ENCODE measurements at regions not wholly inside any gene's neighbourhood (a gene's known extent, or its start where the extent isn't known, plus 50 kb on each side); places are given as distances from the start of the nearest gene placed in this dataset.

DNA sequence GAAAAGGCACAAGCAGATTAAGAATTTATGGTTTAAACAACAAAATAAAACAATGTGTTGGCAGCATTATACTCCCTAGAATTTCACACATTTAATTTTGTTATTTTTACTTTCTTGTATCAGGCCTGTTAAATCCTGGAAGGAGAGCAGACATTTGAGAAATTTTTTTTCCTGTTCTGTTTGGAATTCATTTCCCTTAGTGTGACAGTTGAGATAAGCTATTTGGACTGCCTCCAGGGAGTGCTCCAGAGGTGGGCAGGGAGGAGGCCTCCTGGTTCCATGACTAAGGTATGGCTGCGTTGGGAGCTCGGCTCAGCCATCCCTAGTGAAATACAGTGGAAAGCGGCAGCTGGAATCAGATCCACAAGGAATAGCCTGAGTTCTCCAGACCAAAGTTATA, 185.7 kb downstream of the KCNRG start:
- no peak for DNase-seq (ENCODE audit: insufficient read length, low spot score)
- TF ChIP-seq SPI1 (IDR thresholded peaks at IDR 0.05; ENCODE audit: low read depth, low read length), result no peak
- TF ChIP-seq TAF1 (IDR thresholded peaks at IDR 0.05; ENCODE audit: low read depth, low read length), result no peak
- no peak for TF ChIP-seq POU2F2 (IDR thresholded peaks at IDR 0.05; ENCODE audit: low read depth, low read length)
- TF ChIP-seq PAX5 (IDR thresholded peaks at IDR 0.05; ENCODE audit: insufficient read depth, low read length, severe bottlenecking), result no peak
- TF ChIP-seq POLR2AphosphoS5 (IDR thresholded peaks at IDR 0.05; ENCODE audit: low read depth, low read length), result no peak
- TF ChIP-seq POLR2A (IDR thresholded peaks at IDR 0.05; ENCODE audit: low read depth, low read length), result no peak
- FAIRE-seq, result no peak

DNA sequence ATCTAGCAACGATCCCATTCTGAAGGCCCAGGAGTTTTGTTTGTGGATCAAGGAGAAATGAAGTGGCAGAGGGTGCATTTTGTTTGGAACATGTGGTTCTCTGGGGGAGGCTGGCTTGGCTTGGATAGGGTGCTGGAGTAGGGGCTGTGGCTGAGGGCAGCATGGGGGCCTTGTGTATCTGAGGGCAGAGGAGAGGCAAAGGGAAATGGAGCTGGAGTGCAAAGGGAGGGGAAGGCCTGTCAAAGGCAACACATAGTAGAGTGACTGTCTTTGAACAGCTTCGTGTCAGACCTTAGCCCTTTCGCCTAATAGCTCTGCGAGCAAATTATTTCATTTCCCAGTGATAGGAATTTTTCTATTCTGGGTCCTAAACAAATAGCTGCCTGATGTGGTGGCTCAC, 187.2 kb downstream of the KCNRG start:
- TF ChIP-seq SPI1 (IDR thresholded peaks at IDR 0.05; ENCODE audit: low read depth, low read length) (no peak), PAX5 (IDR thresholded peaks at IDR 0.05; ENCODE audit: insufficient read depth, low read length, severe bottlenecking) (no peak), POLR2A (IDR thresholded peaks at IDR 0.05; ENCODE audit: low read depth, low read length) (no peak), POU2F2 (IDR thresholded peaks at IDR 0.05; ENCODE audit: low read depth, low read length) (no peak), POLR2AphosphoS5 (IDR thresholded peaks at IDR 0.05; ENCODE audit: low read depth, low read length) (no peak), TAF1 (IDR thresholded peaks at IDR 0.05; ENCODE audit: low read depth, low read length) (no peak)
- DNase-seq (ENCODE audit: insufficient read length, low spot score), result no peak
- no peak for FAIRE-seq

DNA sequence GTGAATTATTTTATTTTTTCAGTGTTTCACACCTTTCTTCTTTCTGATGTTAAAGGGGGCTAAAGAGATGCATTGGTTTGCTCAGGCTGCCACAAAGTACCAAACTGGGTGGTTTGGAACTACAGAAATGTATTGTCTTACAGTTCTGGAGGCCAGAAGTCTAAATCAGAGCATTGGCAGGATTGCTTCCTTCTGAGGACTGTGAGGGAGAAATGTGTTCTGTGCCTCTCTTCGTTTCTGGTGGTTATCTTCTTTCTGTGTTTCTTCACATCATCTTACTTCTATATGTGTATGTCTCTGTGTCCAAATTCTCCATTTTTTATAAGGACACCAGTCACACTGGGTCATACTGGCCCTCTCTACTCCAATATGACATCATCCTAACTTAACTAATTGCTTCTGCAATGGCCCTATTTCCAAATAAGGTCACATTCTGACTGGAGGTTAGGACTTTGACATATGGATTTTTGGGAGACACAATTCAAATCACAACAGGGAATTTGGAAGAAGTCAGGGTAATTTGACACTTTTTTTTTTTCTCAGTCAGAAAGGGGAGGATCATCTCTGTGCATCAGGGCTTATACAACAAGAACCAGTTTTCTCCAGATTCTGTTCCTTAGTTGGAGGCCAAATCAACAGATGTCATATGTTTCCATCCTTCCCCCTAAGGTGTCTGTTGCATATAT, 188.2 kb downstream of the KCNRG start:
- DNase-seq (ENCODE audit: insufficient read length, low spot score) (no peak), FAIRE-seq (no peak)
- TF ChIP-seq POLR2A (IDR thresholded peaks at IDR 0.05; ENCODE audit: low read depth, low read length) (no peak), POLR2AphosphoS5 (IDR thresholded peaks at IDR 0.05; ENCODE audit: low read depth, low read length) (no peak), POU2F2 (IDR thresholded peaks at IDR 0.05; ENCODE audit: low read depth, low read length) (no peak), SPI1 (IDR thresholded peaks at IDR 0.05; ENCODE audit: low read depth, low read length) (no peak), TAF1 (IDR thresholded peaks at IDR 0.05; ENCODE audit: low read depth, low read length) (no peak), PAX5 (IDR thresholded peaks at IDR 0.05; ENCODE audit: insufficient read depth, low read length, severe bottlenecking) (no peak)

DNA sequence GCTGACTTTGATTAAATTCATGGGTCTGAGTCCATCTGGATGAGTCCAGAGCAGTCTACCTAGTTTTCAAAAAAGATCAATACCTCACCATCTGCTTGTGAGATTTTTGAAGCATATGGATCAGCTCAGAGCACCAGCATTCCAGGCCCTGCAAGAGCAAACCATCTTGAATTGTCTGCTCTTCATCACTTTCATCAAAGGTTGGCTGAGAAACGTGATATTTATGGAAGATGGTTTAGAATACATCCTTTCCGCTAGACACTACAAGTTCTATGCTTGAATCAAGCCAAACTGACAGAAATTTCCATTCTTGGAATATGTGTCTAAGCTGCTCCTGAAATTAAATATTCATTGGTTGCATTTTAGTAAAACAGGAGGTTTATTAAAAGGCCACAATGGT, 190.3 kb downstream of the KCNRG start:
- TF ChIP-seq SPI1 (IDR thresholded peaks at IDR 0.05; ENCODE audit: low read depth, low read length), result no peak
- TF ChIP-seq TAF1 (IDR thresholded peaks at IDR 0.05; ENCODE audit: low read depth, low read length), result no peak
- no peak for TF ChIP-seq POLR2A (IDR thresholded peaks at IDR 0.05; ENCODE audit: low read depth, low read length)
- TF ChIP-seq POLR2AphosphoS5 (IDR thresholded peaks at IDR 0.05; ENCODE audit: low read depth, low read length), result no peak
- no peak for TF ChIP-seq PAX5 (IDR thresholded peaks at IDR 0.05; ENCODE audit: insufficient read depth, low read length, severe bottlenecking)
- no peak for TF ChIP-seq POU2F2 (IDR thresholded peaks at IDR 0.05; ENCODE audit: low read depth, low read length)
- DNase-seq (ENCODE audit: insufficient read length, low spot score) (no peak), FAIRE-seq (no peak)

DNA sequence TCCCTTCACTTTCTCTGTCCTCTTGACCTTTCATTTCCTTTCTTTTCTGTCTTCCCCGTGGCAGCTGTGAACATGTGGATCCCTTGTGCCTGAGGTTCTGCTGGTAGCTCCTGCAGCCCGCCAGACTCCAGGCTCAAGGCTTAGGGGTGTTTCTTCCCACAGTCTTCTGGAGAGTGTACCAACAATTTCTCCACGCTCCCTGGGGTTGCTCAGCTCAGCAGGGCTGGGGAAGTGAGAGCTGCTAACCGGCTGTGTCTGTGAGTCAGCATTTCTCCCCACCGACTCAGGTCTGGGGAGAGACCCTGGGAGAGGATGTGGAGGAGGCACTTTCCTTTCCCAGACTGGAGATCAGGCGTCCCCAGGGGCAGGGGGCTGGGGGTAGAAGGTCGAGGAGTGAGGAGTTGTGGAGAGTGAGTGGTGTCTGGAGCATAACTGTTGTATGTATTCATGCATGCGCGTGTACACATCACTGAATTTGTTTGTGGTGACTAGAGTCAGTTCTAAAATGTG, 193.6 kb downstream of the KCNRG start:
- TF ChIP-seq PAX5 (IDR thresholded peaks at IDR 0.05; ENCODE audit: insufficient read depth, low read length, severe bottlenecking), result no peak
- peak; percentile 62 for TF ChIP-seq SPI1 (IDR thresholded peaks at IDR 0.05; ENCODE audit: low read depth, low read length)

DNA sequence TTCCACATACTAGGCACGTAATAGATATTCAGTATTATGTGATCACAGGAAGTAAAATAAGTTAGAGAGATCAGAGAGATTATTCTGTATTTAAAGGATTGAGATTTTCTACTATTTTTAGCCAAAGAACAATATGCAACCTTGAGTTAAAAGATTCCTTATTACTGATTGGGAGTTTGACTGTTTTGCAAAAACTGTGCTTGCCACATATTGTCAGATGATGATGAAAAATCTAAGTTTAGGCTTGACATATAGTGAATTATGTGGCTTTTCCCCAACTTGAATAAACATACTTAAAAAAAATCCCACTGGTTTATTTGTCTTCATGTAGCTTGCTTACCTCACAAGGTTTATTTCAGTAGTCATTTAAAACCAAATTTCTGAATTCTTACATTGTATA, 194.4 kb downstream of the KCNRG start:
- TF ChIP-seq POLR2AphosphoS5 (IDR thresholded peaks at IDR 0.05; ENCODE audit: low read depth, low read length) (no peak), POU2F2 (IDR thresholded peaks at IDR 0.05; ENCODE audit: low read depth, low read length) (no peak), POLR2A (IDR thresholded peaks at IDR 0.05; ENCODE audit: low read depth, low read length) (no peak), TAF1 (IDR thresholded peaks at IDR 0.05; ENCODE audit: low read depth, low read length) (no peak), SPI1 (IDR thresholded peaks at IDR 0.05; ENCODE audit: low read depth, low read length) (no peak), PAX5 (IDR thresholded peaks at IDR 0.05; ENCODE audit: insufficient read depth, low read length, severe bottlenecking) (no peak)
- no peak for FAIRE-seq
- DNase-seq (ENCODE audit: insufficient read length, low spot score), result no peak

More for the DNA sequence above, 193.6 kb downstream of the KCNRG start:
- FAIRE-seq, result no peak
- DNase-seq (ENCODE audit: insufficient read length, low spot score), result no peak

DNA sequence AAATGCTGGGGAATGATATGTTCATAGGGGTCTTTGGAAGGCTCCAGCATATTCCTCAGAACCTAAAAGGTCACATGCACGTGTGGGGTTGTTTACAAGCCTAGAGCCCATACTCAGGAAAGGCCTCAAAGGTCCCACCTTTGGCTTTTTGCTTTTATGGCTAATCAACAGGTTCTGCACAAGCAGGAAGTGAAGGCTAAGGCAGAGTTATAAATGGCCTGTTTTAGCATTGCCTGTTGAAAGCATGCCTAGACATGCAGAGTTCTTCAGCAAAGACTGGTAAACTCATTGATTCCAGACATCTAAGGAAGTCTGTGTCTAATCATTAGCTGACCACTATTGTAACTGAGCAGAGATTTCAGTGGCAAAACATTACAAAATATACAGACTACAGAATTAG, 198.3 kb downstream of the KCNRG start:
- no peak for TF ChIP-seq POLR2AphosphoS5 (IDR thresholded peaks at IDR 0.05; ENCODE audit: low read depth, low read length)
- no peak for TF ChIP-seq SPI1 (IDR thresholded peaks at IDR 0.05; ENCODE audit: low read depth, low read length)
- TF ChIP-seq PAX5 (IDR thresholded peaks at IDR 0.05; ENCODE audit: insufficient read depth, low read length, severe bottlenecking), result no peak
- TF ChIP-seq POU2F2 (IDR thresholded peaks at IDR 0.05; ENCODE audit: low read depth, low read length), result no peak
- no peak for TF ChIP-seq TAF1 (IDR thresholded peaks at IDR 0.05; ENCODE audit: low read depth, low read length)
- no peak for TF ChIP-seq POLR2A (IDR thresholded peaks at IDR 0.05; ENCODE audit: low read depth, low read length)
- no peak for DNase-seq (ENCODE audit: insufficient read length, low spot score)
- FAIRE-seq, result no peak

DNA sequence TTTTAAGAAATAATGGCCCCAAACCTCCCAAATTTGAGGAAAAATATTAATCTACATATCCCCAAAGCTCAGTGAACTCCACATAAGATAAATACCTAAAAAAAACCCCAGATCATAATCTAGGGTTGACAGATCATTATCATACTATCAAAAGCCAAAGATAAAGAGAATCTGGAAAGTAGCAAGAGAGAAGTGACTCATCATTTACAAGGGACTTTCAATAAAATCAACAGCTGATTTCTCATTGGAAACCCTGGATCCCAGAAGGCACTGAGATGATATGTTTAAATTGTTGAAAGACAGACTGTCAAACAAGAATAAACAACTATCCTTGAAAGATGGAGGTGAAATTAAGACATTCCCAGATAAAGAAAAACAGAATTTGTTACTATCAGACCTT, 199.3 kb downstream of the KCNRG start:
- no peak for FAIRE-seq
- DNase-seq (ENCODE audit: insufficient read length, low spot score), result no peak

DNA sequence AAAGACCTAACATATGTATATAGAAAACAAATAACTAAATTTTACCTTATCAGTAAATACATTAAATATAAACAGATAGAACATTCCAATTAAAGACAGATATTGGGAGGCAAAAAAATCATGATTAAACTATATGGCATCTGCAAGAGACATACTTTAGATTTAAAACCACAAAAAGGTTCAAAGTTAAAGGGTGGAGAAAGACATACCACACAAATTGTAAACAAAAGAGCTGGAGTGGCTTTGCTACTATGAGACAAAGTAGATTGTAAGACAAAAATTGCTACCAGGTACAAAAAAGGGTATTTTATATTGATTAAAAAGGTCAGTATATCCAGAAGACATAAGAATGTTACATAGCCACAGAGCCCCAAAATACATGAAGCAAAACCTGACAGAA, 200.2 kb downstream of the KCNRG start:
- no peak for FAIRE-seq
- no peak for TF ChIP-seq SPI1 (IDR thresholded peaks at IDR 0.05; ENCODE audit: low read depth, low read length)
- TF ChIP-seq POLR2AphosphoS5 (IDR thresholded peaks at IDR 0.05; ENCODE audit: low read depth, low read length), result no peak
- TF ChIP-seq TAF1 (IDR thresholded peaks at IDR 0.05; ENCODE audit: low read depth, low read length), result no peak
- TF ChIP-seq POLR2A (IDR thresholded peaks at IDR 0.05; ENCODE audit: low read depth, low read length), result no peak
- no peak for TF ChIP-seq POU2F2 (IDR thresholded peaks at IDR 0.05; ENCODE audit: low read depth, low read length)
- no peak for TF ChIP-seq PAX5 (IDR thresholded peaks at IDR 0.05; ENCODE audit: insufficient read depth, low read length, severe bottlenecking)
- DNase-seq (ENCODE audit: insufficient read length, low spot score), result no peak

More for the DNA sequence above, 199.3 kb downstream of the KCNRG start:
- TF ChIP-seq POLR2AphosphoS5 (IDR thresholded peaks at IDR 0.05; ENCODE audit: low read depth, low read length) (no peak), SPI1 (IDR thresholded peaks at IDR 0.05; ENCODE audit: low read depth, low read length) (no peak), TAF1 (IDR thresholded peaks at IDR 0.05; ENCODE audit: low read depth, low read length) (no peak), PAX5 (IDR thresholded peaks at IDR 0.05; ENCODE audit: insufficient read depth, low read length, severe bottlenecking) (no peak), POU2F2 (IDR thresholded peaks at IDR 0.05; ENCODE audit: low read depth, low read length) (no peak)

DNA sequence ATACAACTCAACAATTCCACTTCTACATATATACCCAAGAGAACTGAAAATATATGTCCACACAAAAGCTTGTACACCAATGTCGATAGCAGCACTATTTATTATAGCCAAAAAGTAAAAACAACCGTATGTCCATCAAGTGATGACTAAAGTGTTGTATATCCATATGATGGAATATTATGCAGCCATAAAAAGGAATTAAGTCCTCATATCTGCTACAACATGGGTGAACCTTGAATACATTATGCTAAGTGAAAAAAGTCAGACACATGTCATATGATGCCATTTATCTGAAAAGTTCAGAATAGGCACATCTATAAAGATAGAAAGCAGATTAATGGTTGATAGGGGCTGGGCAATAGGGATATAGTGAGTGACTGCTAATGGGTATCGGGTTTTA, 204.5 kb downstream of the KCNRG start:
- FAIRE-seq (no peak), DNase-seq (ENCODE audit: insufficient read length, low spot score) (no peak)
- no peak for TF ChIP-seq TAF1 (IDR thresholded peaks at IDR 0.05; ENCODE audit: low read depth, low read length)

Data from GM12891 (cell line).